ENCODE measurements at regions not wholly inside any gene's neighbourhood (a gene's known extent, or its start where the extent isn't known, plus 50 kb on each side); places are given as distances from the start of the nearest gene placed in this dataset.

GRCh38 chrX:20829665-20830491 is 544.3 kb upstream of the CNKSR2 start:
- Histone ChIP-seq H3K4me2 (peak overlapping the region; percentile 22), H2AFZ (no peak overlapping the region), H3K4me1 (replicated peaks; ENCODE audit: insufficient read depth) (no peaks in the 10 kb centered on the region), H3K9me3 (ENCODE audit: insufficient read depth, low read depth) (no peaks in the 10 kb centered on the region), H4K20me1 (ENCODE audit: insufficient read depth) (no peaks in the 10 kb centered on the region), H3F3A (ENCODE audit: insufficient read depth, low read depth) (no peaks in the 10 kb centered on the region; the same call in 1 of the 2 replicates), H3K27ac (0 out of 2 replicates have a peak overlapping the region, but pooled peaks have one; percentile 26), H3K36me3 (ENCODE audit: low read depth) (no peaks in the 10 kb centered on the region), H3K27me3 (ENCODE audit: insufficient read depth, low read depth) (no peaks in the 10 kb centered on the region), H3K9me2 (ENCODE audit: insufficient read depth) (no peaks in the 10 kb centered on the region), H3K79me2 (ENCODE audit: low read depth) (no peaks in the 10 kb centered on the region), H3K4me3 (no peak overlapping the region)
- POLR2A ChIA-PET (ENCODE audit: unreplicated experiment): no interaction called here
- no peak for DNase-seq
- TF ChIP-seq, protein P1, sequence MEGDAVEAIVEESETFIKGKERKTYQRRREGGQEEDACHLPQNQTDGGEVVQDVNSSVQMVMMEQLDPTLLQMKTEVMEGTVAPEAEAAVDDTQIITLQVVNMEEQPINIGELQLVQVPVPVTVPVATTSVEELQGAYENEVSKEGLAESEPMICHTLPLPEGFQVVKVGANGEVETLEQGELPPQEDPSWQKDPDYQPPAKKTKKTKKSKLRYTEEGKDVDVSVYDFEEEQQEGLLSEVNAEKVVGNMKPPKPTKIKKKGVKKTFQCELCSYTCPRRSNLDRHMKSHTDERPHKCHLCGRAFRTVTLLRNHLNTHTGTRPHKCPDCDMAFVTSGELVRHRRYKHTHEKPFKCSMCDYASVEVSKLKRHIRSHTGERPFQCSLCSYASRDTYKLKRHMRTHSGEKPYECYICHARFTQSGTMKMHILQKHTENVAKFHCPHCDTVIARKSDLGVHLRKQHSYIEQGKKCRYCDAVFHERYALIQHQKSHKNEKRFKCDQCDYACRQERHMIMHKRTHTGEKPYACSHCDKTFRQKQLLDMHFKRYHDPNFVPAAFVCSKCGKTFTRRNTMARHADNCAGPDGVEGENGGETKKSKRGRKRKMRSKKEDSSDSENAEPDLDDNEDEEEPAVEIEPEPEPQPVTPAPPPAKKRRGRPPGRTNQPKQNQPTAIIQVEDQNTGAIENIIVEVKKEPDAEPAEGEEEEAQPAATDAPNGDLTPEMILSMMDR (conservative IDR thresholded peaks at IDR 0.05): no peak
- TF ChIP-seq EZH2 (IDR thresholded peaks at IDR 0.05; ENCODE audit: low read depth): no peak
- CTCF ChIA-PET: no interaction called here
- BruUV-seq (replicated peaks): no TSS peak
- intact Hi-C loops (cut with micrococcal nuclease; ENCODE audit: unreplicated experiment): no loop called here

- no peak overlapping the region for H3K27ac ChIP-seq
Observed at GRCh38 chrX:20825984-20826383, 548.2 kb upstream of the CNKSR2 start.

DNA sequence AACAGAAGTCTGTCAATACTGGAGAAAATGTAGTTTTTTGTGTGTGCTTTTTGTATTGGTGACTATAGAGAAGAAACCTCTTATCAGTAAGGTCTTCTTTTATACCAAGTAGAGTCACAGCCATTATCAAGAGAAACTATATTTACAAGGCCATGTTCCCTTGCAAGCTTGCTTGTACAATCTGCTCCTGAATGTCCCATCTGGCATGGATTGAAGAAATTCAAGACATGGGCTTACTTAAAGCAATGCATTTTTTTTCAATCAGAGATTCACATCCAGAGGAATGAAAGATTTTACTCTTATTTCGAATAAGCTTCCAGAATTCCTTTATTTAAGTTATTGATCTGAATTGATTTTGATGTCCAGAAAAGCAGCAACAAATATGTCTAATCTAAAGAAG is 537.3 kb upstream of the RPS6KA3 start:
- no peaks in the 10 kb centered on the region for H3K4me1 ChIP-seq (replicated peaks; ENCODE audit: insufficient read depth)
- H2AFZ ChIP-seq: no peak overlapping the region
- no TSS peak for BruUV-seq (replicated peaks)
- no peaks in the 10 kb centered on the region for H3K36me3 ChIP-seq (ENCODE audit: low read depth)
- H3K4me3 ChIP-seq: no peak overlapping the region
- H3K79me2 ChIP-seq (ENCODE audit: low read depth): no peaks in the 10 kb centered on the region
- no peak for DNase-seq
- CTCF ChIA-PET: no interaction called here
- intact Hi-C loops (cut with micrococcal nuclease; ENCODE audit: unreplicated experiment): no loop called here
- no peak overlapping the region for H3K4me2 ChIP-seq
- no peaks in the 10 kb centered on the region for H4K20me1 ChIP-seq (ENCODE audit: insufficient read depth)
- no peaks in the 10 kb centered on the region for H3F3A ChIP-seq (ENCODE audit: insufficient read depth, low read depth)
- H3K27me3 ChIP-seq (ENCODE audit: insufficient read depth, low read depth): no peaks in the 10 kb centered on the region
- TF ChIP-seq, protein P1 (conservative IDR thresholded peaks at IDR 0.05): no peak
- no peak for TF ChIP-seq EZH2 (IDR thresholded peaks at IDR 0.05; ENCODE audit: low read depth)
- H3K27ac ChIP-seq: no peak overlapping the region
- POLR2A ChIA-PET (ENCODE audit: unreplicated experiment): no interaction called here
- no peaks in the 10 kb centered on the region for H3K9me3 ChIP-seq (ENCODE audit: insufficient read depth, low read depth)
- no peaks in the 10 kb centered on the region for H3K9me2 ChIP-seq (ENCODE audit: insufficient read depth)

More at GRCh38 chrX:20825984-20826383, 548.2 kb upstream of the CNKSR2 start:
- DNase-seq: no peak
- H2AFZ ChIP-seq: no peak overlapping the region
- H3K9me3 ChIP-seq (ENCODE audit: insufficient read depth, low read depth): no peaks in the 10 kb centered on the region
- H3F3A ChIP-seq (ENCODE audit: insufficient read depth, low read depth): no peaks in the 10 kb centered on the region; the same call in 1 of the 2 replicates
- H3K4me2 ChIP-seq: no peak overlapping the region
- H3K4me3 ChIP-seq: no peak overlapping the region
- intact Hi-C loops (cut with micrococcal nuclease; ENCODE audit: unreplicated experiment): no loop called here
- H3K79me2 ChIP-seq (ENCODE audit: low read depth): no peaks in the 10 kb centered on the region
- H3K4me1 ChIP-seq (replicated peaks; ENCODE audit: insufficient read depth): no peaks in the 10 kb centered on the region
- no TSS peak for BruUV-seq (replicated peaks)
- H3K36me3 ChIP-seq (ENCODE audit: low read depth): no peaks in the 10 kb centered on the region
- no peaks in the 10 kb centered on the region for H4K20me1 ChIP-seq (ENCODE audit: insufficient read depth)
- H3K9me2 ChIP-seq (ENCODE audit: insufficient read depth): no peaks in the 10 kb centered on the region
- H3K27me3 ChIP-seq (ENCODE audit: insufficient read depth, low read depth): no peaks in the 10 kb centered on the region
- CTCF ChIA-PET: no interaction called here
- TF ChIP-seq, protein P1 (conservative IDR thresholded peaks at IDR 0.05): no peak
- TF ChIP-seq EZH2 (IDR thresholded peaks at IDR 0.05; ENCODE audit: low read depth): no peak
- POLR2A ChIA-PET (ENCODE audit: unreplicated experiment): no interaction called here

Measured in PC-9 (cell line).